Lung (tissue), 11 donors: ENCODE measurements at regions not wholly inside any gene's neighbourhood (a gene's known extent, or its start where the extent isn't known, plus 50 kb on each side); places are given as distances from the start of the nearest gene placed in this dataset.

Experiments used
- ATAC-seq: fragments of 200-7000 bp; cut with Tn5 transposase; one replicate; pipeline ENCODE4 v1.9.1; 2020; ENCODE audit warnings: moderate number of reproducible peaks; ENCODE audit not compliant: insufficient read depth, low FRiP score
- DNase-seq, 3 donors: peaks; one replicate each; pipeline ENCODE4 v3.0.0-alpha.2; 2013 to 2017
- H3K27ac ChIP-seq, 2 donors: one replicate each; pipeline ENCODE4 v1.5.1; 2013; ENCODE audit warnings: mild to moderate bottlenecking in 2 of 2, moderate library complexity in 2 of 2, control low read depth in 1 of 2, inconsistent platforms in 1 of 2, low read depth in 1 of 2, low read length in 1 of 2
- H3K27me3 ChIP-seq, 3 donors: one replicate each; pipeline ENCODE4 v1.5.1; 2013; ENCODE audit warnings: low read length in 2 of 3; ENCODE audit not compliant: control insufficient read depth in 3 of 3, insufficient read depth in 3 of 3
- H3K36me3 ChIP-seq, 4 donors: one replicate each; pipeline ENCODE4 v1.5.1; 2013; ENCODE audit warnings: low read length in 4 of 4, mild to moderate bottlenecking in 1 of 4, moderate library complexity in 1 of 4; ENCODE audit not compliant: control insufficient read depth in 4 of 4, insufficient read depth in 4 of 4
- H3K4me1 ChIP-seq, 5 donors: one replicate each; pipeline ENCODE4 v1.5.1; 2013; ENCODE audit warnings: low read length in 5 of 5, mild to moderate bottlenecking in 2 of 5, moderate library complexity in 1 of 5; ENCODE audit not compliant: control insufficient read depth in 5 of 5, insufficient read depth in 5 of 5
- H3K4me3 ChIP-seq: one replicate; pipeline ENCODE4 v1.5.1; 2013; ENCODE audit warnings: mild to moderate bottlenecking, control low read depth, moderate library complexity
- H3K9ac ChIP-seq, 2 donors: one replicate each; pipeline ENCODE4 v1.5.1; 2013; ENCODE audit warnings: low read length in 2 of 2, control low read depth in 1 of 2; ENCODE audit not compliant: insufficient read depth in 1 of 2
- H3K9me3 ChIP-seq, 4 donors: one replicate each; pipeline ENCODE4 v1.5.1; 2013; ENCODE audit warnings: low read length in 3 of 4, mild to moderate bottlenecking in 1 of 4, moderate library complexity in 1 of 4; ENCODE audit not compliant: control insufficient read depth in 4 of 4, insufficient read depth in 3 of 4
- CTCF ChIP-seq: IDR thresholded peaks from 2 replicates; pipeline ENCODE4 v1.5.1; 2012; ENCODE audit warnings: mild to moderate bottlenecking; ENCODE audit errors: control extremely low read depth, extremely low read depth
- WGBS, 2 donors: extraction: QIAGEN DNeasy Blood & Tissue Kit; methylation state at CpG; one replicate each; pipeline ENCODE4 v1.1.7; 2013; 5-methylcytosine and 5-hydroxymethylcytosine counted together
- donor health status: control.
- donor health status: control.
- donor health status: Bipolar disorder and iron deficiency.
- donor health status: healthy.
- donor health status: DM: yes; HTN: yes; CAD: no.

DNA sequence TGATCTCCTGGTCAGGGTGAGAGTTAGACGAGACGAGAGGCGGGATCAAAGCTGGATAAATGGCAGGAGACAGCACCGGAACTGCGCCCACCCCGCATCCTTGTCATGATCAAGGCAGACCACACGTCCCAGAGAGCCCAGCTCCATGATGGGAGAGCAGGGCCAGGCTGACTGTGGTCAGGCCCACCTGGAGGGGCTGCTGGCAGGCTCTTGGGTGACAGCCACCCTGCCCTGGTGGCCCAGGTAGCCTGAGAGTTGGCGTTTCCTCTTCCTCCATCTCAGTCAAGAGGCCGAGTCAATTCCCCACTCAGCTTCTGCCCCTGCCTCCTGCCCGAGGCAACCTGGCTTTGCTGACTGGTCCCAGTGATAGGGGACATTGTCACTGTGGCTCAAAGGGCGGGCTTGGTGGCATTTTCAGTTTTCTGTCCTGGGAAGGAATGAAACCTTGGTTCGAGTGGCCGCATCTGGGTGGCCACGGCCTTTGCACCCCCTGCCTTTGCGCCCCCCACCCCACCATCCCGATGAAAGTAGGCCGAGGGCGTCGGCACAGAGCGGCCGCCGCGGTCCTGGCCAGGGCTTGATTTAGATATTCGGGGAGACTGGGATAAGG lies 60.8 kb upstream of the PPARA start:
- H3K9ac ChIP-seq = no peak overlapping the region
- no peak for TF ChIP-seq CTCF
- no peaks in the 10 kb centered on the region for H3K9me3 ChIP-seq
- DNase-seq (no peak), ATAC-seq (no peak)
- peaks cover 15 to 57% (median 15%) of the 10 kb centered on the region in 5 donors for H3K4me1 ChIP-seq
- H3K27ac ChIP-seq = peak overlapping the region; percentile 82 to 91
- 69 to 87% methylated on average over 24 of the region's 24 CpGs for WGBS, 2 donors
- H3K4me3 ChIP-seq = no peak overlapping the region
- peaks cover 0 to 52% (median 28%) of the 10 kb centered on the region in 4 donors for H3K36me3 ChIP-seq
- H3K27me3 ChIP-seq = no peaks in the 10 kb centered on the region

- TF ChIP-seq CTCF = no peak
- Histone ChIP-seq H3K27ac (peak overlapping the region; percentile 82 to 91), H3K4me1 (peaks cover 14 to 58% (median 15%) of the 10 kb centered on the region in 5 donors), H3K9ac (no peak overlapping the region), H3K4me3 (no peak overlapping the region), H3K36me3 (peaks cover 0 to 52% (median 27%) of the 10 kb centered on the region in 4 donors), H3K27me3 (no peaks in the 10 kb centered on the region), H3K9me3 (no peaks in the 10 kb centered on the region)
- DNase-seq (no peak), ATAC-seq (no peak)
- WGBS, 2 donors = 60 to 73% methylated on average over 22 of the region's 22 CpGs
These were observed 60.2 kb upstream of the PPARA start for GRCh38 chr22:46090036-46090591.

GRCh38 chr22:46090631-46091201 lies 59.6 kb upstream of the PPARA start:
- H3K36me3 ChIP-seq = peaks cover 0 to 52% (median 27%) of the 10 kb centered on the region in 4 donors
- H3K9me3 ChIP-seq = no peaks in the 10 kb centered on the region
- WGBS, 2 donors = 62 to 82% methylated on average over 10 of the region's 10 CpGs
- peaks cover 14 to 56% (median 15%) of the 10 kb centered on the region in 5 donors for H3K4me1 ChIP-seq
- TF ChIP-seq CTCF = no peak
- peak overlapping the region; percentile 82 to 91 for H3K27ac ChIP-seq
- ATAC-seq = no peak
- no peaks in the 10 kb centered on the region for H3K27me3 ChIP-seq
- no peak overlapping the region for H3K9ac ChIP-seq
- no peak overlapping the region for H3K4me3 ChIP-seq
- no peak for DNase-seq
